NOMO-1 (cell line): ENCODE measurements at regions not wholly inside any gene's neighbourhood (a gene's known extent, or its start where the extent isn't known, plus 50 kb on each side); places are given as distances from the start of the nearest gene placed in this dataset.

Source experiments
- DNase-seq, 2 experiments: peaks; one replicate each; lab custom pipeline; 2025; ENCODE audit not compliant: unreplicated experiment in 2 of 2; lab: John Stamatoyannopoulos, UW

- DNase-seq, result no peak
These were observed 332.0 kb downstream of the OLFM3 start for GRCh38 chr1:101664726-101665125.

DNA sequence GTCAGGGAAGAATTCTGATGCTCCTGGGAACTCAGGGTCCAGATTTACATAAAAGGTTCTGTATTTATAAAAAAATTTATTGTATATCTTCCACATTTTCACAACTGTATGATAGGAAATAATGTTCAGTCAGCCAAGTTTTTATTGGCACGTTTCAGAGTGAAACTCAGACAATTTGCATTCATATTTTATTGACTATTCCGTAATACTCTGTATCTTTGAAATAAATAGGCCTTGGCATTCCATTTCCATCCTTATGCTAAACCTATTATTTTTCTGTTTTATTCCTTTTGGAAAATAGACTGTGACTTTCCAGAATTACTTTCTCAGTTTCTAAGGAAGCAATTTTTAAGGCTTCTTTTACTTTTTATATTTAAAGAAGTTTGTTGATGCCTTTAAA is 329.0 kb downstream of the OLFM3 start:
- no peak for DNase-seq

DNA sequence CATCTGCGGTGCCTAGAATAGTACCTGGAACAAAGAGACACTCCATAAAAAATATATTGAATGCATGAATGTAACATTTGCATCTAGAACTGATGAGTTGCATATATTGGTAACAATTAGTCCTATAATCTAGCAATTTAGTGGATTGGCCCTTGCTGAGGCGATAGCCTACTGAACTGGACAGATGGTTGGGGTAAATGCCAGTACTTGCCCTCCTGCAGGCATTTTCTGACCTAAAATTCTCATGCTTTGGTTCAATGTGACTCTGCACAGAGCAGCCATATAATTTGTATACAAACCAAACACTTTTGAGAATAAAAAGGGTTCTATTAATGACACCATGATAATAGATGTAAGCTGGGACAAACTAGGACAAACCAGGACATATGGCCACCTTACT is 313.6 kb downstream of the OLFM3 start:
- no peak for DNase-seq

- DNase-seq, result no peak
These were observed 313.2 kb downstream of the OLFM3 start for GRCh38 chr1:101683561-101683960.

DNA sequence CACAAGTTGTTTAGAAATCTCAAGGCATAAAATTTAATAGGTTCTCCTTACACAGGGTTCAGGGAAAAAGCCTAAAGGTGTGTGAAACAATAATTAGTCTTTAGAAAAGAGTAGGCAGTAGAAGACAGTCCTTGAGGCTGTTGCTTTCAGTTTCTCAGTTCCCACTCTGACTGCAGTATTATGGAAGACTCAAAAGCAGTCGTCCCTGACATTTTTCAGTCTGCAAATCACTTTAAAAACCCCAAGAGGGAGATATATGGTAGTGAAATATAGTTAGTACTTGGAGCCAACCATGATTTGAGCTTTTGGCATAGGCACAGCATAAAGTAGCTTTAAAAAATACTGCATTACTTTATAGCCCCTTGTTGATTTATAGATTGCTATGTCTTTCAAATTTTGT is 299.7 kb downstream of the OLFM3 start:
- no peak for DNase-seq

GRCh38 chr1:101698681-101699080 is 298.0 kb downstream of the OLFM3 start:
- no peak for DNase-seq

DNA sequence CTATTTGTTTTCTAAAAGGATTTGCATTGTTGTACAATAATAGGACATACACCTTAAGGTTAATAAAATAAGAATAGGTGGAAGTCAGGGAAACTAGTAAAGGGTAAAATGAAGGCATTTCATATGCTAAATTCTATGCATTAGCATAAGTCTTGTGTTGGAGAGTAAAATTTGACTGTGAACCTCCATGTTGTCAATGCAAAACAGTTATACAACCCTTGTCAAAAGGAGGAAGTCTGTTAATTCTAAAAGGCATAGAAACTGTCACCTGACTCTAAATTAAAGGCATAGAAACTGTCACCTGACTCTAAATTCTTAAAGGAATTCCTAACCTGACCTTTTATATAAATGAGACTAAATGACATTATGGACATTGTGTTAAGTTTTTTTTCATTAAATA is 291.8 kb downstream of the OLFM3 start:
- DNase-seq, result no peak

GRCh38 chr1:101706366-101706765 is 290.4 kb downstream of the OLFM3 start:
- DNase-seq, result no peak

- DNase-seq, result no peak
These were observed 287.0 kb downstream of the OLFM3 start for GRCh38 chr1:101709721-101710120.

- no peak for DNase-seq
These were observed 283.0 kb downstream of the OLFM3 start for GRCh38 chr1:101713760-101714159.

DNA sequence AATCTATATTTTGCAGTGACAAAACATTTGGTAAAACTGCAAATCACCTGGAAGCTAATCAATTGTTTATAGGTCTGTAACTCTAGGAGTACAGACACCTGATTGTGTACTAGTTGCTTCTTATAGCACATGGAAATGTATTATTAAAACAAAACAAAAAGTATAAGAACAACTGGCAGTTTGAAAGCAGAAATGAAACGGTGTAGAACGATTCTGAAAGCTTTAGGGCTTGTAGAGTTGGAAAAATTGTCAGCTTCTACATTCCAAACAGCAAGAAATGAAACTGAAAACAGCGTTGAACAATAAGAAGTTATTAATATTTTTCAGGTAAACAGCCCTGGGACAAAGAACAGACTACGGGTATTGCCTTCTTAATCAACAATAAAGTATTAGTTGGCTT is 273.3 kb downstream of the OLFM3 start:
- DNase-seq, result no peak

DNA sequence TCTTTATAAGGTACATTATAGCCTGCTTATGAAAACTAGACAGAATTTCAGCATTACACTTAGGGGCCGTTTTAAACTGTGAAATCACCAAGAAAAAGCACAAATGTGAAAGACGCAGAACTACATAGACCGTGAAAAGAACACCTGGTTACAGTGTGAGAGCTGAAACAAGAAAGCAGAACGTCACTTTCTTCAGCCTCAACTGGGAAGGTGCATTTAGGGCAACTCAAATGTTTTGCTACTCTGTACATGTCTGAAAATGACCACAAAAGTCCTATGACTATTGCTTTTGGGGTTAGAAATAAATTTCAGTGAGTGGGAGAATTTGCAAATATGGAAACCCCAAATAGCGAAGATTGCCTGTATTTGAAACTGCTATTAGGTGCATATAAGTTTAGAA is 268.7 kb downstream of the OLFM3 start:
- DNase-seq, result no peak

DNA sequence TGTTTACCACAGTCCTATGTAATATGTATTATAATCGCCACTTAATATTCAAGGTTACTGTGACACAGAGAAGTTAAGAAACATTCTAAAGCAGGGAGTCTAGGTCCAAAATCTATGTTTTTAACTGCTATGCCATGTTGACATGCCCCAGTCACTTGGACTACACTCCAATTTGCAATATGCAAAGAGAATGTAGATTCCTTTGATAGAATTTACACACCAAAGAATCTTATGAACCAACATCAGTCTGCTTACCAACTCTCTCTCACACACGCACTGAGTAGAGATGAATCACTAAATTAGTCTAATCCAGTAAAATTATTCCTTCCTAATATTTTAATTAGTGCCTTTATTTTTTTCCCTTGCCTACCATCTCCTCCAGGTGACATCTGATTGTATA is 266.2 kb downstream of the OLFM3 start:
- no peak for DNase-seq

DNA sequence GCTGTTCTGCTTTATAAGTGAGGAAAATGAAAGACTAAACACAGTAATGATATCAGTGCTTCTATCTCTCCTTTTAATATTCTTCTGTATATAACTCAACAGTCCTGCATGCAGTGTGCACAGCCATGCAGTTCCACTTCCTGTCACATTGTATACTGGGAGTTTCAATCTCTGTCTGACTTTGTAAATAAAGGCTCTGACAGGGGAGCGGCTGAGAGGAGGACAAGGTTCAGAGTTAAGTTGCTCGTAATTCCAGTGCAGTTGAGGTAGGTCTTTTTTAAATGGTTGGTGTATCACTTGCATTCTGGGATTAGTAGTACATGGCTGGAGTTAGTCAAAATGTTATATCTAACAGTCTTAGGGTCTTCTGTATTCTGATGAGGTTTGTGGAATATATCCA is 264.5 kb downstream of the OLFM3 start:
- no peak for DNase-seq

- no peak for DNase-seq
These were observed 263.4 kb downstream of the OLFM3 start for GRCh38 chr1:101733340-101733739.

- peak; percentile 6 to 51 for DNase-seq
These were observed 258.3 kb downstream of the OLFM3 start for GRCh38 chr1:101738475-101738874.

DNA sequence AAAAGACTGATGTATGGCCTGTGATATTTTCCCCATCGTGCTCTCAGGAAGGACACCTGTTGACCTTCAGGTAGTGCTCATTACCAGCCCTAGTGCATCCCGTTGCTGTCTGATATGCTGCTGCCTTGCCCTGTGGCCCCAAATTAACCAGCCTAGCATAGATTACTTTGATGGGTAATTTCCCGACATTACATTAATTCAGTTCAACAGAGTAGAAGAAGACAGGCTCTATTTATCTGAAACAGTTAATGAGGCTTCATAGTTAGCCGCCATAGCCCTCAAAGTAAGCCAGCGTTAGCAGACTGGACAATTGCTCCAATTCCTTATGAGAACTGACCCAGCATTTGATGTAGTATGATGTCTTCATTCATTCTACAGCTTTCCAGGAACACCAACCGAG is 257.6 kb downstream of the OLFM3 start:
- DNase-seq, result no peak

DNA sequence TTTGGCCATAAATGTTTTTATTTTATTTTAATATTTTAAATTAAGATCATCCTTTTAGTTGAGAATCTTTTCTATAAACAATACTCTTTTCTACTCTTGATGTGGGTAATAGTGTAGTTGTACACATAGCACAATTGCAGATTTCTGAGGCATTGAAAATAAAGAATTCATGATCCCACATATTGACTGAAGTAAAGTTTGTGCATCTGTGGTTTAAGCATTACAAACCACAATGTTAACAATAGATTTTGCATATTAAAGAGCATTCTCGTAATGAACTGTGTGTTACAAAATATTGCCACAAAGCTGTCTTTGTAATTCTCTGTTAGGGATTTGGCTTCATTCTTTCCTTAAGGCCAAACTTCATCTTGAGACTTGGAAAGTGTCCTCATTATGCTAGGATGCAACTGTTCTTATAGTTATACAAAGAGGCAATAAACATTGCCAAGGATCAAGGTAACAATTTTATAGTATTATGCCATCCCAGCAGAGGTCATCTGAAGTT is 256.8 kb downstream of the OLFM3 start:
- no peak for DNase-seq

- no peak for DNase-seq
These were observed 254.8 kb downstream of the OLFM3 start for GRCh38 chr1:101741910-101742309.

GRCh38 chr1:101742509-101742908 is 254.2 kb downstream of the OLFM3 start:
- no peak for DNase-seq

- DNase-seq, result no peak
These were observed 251.0 kb downstream of the OLFM3 start for GRCh38 chr1:101745551-101746270.

DNA sequence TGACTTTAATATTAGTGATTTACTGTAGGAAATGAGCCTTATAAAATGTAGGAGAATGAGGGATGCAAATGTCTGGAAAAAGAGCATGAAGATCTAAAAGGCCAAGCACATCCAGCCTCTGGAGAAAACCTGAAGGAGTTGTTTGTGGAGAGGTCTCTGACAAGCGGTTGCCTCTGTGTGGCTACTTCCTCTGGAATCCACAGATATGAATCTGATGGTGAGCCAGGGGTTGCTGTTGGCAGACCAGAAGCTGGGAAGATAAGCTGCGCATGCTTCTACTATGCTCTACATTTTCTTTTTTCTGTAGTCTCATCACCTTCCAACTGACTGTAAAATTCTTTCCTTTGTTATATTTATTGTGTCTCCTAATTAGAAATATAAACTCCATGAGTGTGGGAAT is 248.6 kb downstream of the OLFM3 start:
- no peak for DNase-seq
